IgD-negative memory B cell (primary cell): ENCODE measurements at regions not wholly inside any gene's neighbourhood (a gene's known extent, or its start where the extent isn't known, plus 50 kb on each side); places are given as distances from the start of the nearest gene placed in this dataset.
"Not testable (repeated sequence)": the region's sequence is repeated elsewhere in the genome, so short reads cannot be mapped to it uniquely, and the experiment has no call there.

Experiments used
- H3K27ac Mint-ChIP-seq, 3 donors: one replicate each; pipeline ENCODE4 v1.8.0; 2020 to 2022; ENCODE audit warnings: mild to moderate bottlenecking in 3 of 3, mixed read lengths in 3 of 3, moderate library complexity in 1 of 3
- H3K27me3 Mint-ChIP-seq: one replicate; pipeline ENCODE4 v1.8.0; 2021; ENCODE audit warnings: mixed read lengths
- H3K36me3 Mint-ChIP-seq: one replicate; pipeline ENCODE4 v1.8.0; 2020; ENCODE audit warnings: mild to moderate bottlenecking, mixed read lengths
- H3K4me1 Mint-ChIP-seq, 3 donors: one replicate each; pipeline ENCODE4 v1.8.0; 2020 to 2022; ENCODE audit warnings: mixed read lengths in 3 of 3, mild to moderate bottlenecking in 1 of 3
- H3K4me3 Mint-ChIP-seq, 4 donors: one replicate each; pipeline ENCODE4 v1.8.0; 2020 to 2022; ENCODE audit warnings: mild to moderate bottlenecking in 4 of 4, mixed read lengths in 4 of 4, moderate library complexity in 3 of 4
- H3K9me3 Mint-ChIP-seq, 3 donors: one replicate each; pipeline ENCODE4 v1.8.0; 2020 to 2021; ENCODE audit warnings: mixed read lengths in 3 of 3, mild to moderate bottlenecking in 1 of 3

DNA sequence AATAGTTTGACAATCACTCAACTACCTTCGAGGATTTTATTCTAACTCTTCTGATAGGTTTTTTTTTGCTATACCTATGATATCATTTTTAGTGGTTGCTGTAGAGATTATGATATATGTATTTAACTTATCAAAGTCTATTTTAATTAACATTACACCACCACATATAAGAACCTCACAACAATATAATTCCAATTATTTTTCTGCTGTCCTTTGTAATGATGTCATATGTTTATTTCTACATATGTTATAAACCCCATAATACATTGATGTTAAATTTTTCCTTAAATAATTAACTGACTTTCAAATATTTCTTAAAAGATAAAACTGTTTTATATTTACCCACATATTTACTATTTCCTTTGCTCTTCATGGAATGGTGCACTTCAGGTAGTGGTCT, 103.4 kb upstream of the KITLG start:
- no peaks in the 10 kb centered on the region for H3K27me3 Mint-ChIP-seq
- no peak overlapping the region for H3K27ac Mint-ChIP-seq
- H3K4me3 Mint-ChIP-seq = no peak overlapping the region
- H3K9me3 Mint-ChIP-seq = peaks cover 0 to 4% (median 3%) of the 10 kb centered on the region in 3 donors
- H3K36me3 Mint-ChIP-seq = no peaks in the 10 kb centered on the region
- no peaks in the 10 kb centered on the region for H3K4me1 Mint-ChIP-seq

DNA sequence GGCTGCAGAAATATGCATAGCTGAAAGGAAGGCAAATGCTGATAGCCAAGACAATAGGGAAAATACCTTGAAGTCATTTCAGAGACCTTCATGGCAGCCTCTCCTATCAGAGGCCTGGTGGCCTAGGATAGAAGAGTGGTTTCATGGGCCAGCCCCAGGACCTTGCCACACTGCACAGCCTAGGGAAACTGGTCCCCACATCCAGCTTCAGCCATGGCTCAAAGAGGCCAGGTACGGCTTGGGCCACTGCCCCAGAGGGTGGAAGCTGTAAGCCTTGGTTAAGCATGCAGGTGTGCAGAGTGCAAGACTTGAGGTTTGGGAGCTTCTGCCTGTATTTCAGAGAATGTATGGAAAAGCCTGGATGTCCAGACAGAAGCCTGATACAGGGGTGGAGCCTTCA, 101.0 kb upstream of the KITLG start:
- Mint-ChIP-seq H3K27ac (no peak overlapping the region), H3K27me3 (no peaks in the 10 kb centered on the region), H3K36me3 (no peaks in the 10 kb centered on the region), H3K4me1 (no peaks in the 10 kb centered on the region), H3K4me3 (no peak overlapping the region), H3K9me3 (peaks cover 0 to 4% (median 3%) of the 10 kb centered on the region in 3 donors)

- Mint-ChIP-seq H3K4me3 (no peak overlapping the region), H3K4me1 (no peaks in the 10 kb centered on the region), H3K27me3 (no peaks in the 10 kb centered on the region), H3K36me3 (no peaks in the 10 kb centered on the region), H3K9me3 (no peaks in the 10 kb centered on the region), H3K27ac (no peak overlapping the region)
These were observed 97.2 kb upstream of the KITLG start for GRCh38 chr12:88677464-88677863.

- H3K36me3 Mint-ChIP-seq, H3K27ac Mint-ChIP-seq, H3K9me3 Mint-ChIP-seq, H3K27me3 Mint-ChIP-seq, H3K4me1 Mint-ChIP-seq, H3K4me3 Mint-ChIP-seq: not testable (repeated sequence)
These were observed 87.3 kb upstream of the KITLG start for GRCh38 chr12:88667615-88668014.

- no peak overlapping the region for H3K27ac Mint-ChIP-seq
- H3K4me1 Mint-ChIP-seq = peaks cover 0 to 2% (median 0%) of the 10 kb centered on the region in 3 donors
- H3K4me3 Mint-ChIP-seq = no peak overlapping the region
- peaks cover 0 to 5% (median 0%) of the 10 kb centered on the region in 3 donors for H3K9me3 Mint-ChIP-seq
- H3K36me3 Mint-ChIP-seq = no peaks in the 10 kb centered on the region
- H3K27me3 Mint-ChIP-seq = no peaks in the 10 kb centered on the region
These were observed 84.8 kb upstream of the KITLG start for GRCh38 chr12:88665071-88665470.

GRCh38 chr12:88662961-88663360, 82.7 kb upstream of the KITLG start:
- no peak overlapping the region for H3K4me3 Mint-ChIP-seq
- peaks cover 0 to 5% (median 0%) of the 10 kb centered on the region in 3 donors for H3K9me3 Mint-ChIP-seq
- no peak overlapping the region for H3K27ac Mint-ChIP-seq
- peaks cover 0 to 2% (median 0%) of the 10 kb centered on the region in 3 donors for H3K4me1 Mint-ChIP-seq
- no peaks in the 10 kb centered on the region for H3K27me3 Mint-ChIP-seq
- no peaks in the 10 kb centered on the region for H3K36me3 Mint-ChIP-seq

DNA sequence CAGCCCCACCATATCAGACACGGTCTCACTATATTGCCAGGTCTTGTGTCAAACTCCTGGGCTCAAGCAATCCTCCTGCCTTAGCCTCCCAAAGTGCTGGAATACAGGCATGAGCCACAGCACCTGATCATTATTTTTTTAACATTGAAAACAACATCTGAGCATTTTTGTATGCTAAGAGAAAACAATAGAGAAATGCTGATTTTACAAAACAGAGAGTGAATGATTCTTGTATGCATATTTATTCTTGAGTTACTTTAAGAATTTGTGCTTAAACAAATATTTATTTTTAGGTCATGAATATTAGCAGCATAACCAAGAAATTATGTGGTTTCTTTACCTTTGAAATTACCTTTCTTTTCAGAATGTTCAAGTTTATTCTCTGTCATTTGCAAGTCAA, 81.8 kb upstream of the KITLG start:
- Mint-ChIP-seq H3K9me3 (peaks cover 0 to 5% (median 0%) of the 10 kb centered on the region in 3 donors), H3K4me3 (no peak overlapping the region), H3K4me1 (peaks cover 0 to 2% (median 0%) of the 10 kb centered on the region in 3 donors), H3K27me3 (no peaks in the 10 kb centered on the region), H3K27ac (no peak overlapping the region), H3K36me3 (no peaks in the 10 kb centered on the region)

GRCh38 chr12:88658009-88658408, 77.7 kb upstream of the KITLG start:
- Mint-ChIP-seq H3K4me1 (peaks cover 0 to 2% (median 0%) of the 10 kb centered on the region in 3 donors), H3K9me3 (peaks cover 0 to 5% (median 3%) of the 10 kb centered on the region in 3 donors), H3K36me3 (no peaks in the 10 kb centered on the region), H3K27me3 (no peaks in the 10 kb centered on the region), H3K27ac (no peak overlapping the region), H3K4me3 (no peak overlapping the region)

DNA sequence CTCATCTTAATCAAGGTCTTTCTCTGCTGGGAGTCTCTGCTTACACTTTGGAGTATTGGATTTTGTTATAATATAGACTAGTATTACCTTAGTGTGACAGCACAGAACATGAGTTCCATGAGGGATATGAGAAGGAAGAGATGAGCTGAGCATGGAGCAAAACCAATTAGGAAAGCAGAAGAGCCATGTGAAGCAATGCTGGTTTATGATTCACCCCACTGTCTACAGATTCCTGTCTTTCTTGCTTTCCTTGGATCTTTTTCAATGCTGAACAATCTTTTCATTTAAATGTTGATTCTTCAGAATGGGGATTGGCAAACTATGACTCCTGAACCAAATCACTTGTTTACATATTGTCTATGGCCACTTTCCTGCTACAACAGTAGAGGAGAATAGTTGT, 70.4 kb upstream of the KITLG start:
- H3K27me3 Mint-ChIP-seq = no peaks in the 10 kb centered on the region
- no peak overlapping the region for H3K27ac Mint-ChIP-seq
- no peak overlapping the region for H3K4me3 Mint-ChIP-seq
- H3K4me1 Mint-ChIP-seq = no peaks in the 10 kb centered on the region
- H3K9me3 Mint-ChIP-seq = peaks cover 0 to 3% (median 0%) of the 10 kb centered on the region in 3 donors
- H3K36me3 Mint-ChIP-seq = no peaks in the 10 kb centered on the region

DNA sequence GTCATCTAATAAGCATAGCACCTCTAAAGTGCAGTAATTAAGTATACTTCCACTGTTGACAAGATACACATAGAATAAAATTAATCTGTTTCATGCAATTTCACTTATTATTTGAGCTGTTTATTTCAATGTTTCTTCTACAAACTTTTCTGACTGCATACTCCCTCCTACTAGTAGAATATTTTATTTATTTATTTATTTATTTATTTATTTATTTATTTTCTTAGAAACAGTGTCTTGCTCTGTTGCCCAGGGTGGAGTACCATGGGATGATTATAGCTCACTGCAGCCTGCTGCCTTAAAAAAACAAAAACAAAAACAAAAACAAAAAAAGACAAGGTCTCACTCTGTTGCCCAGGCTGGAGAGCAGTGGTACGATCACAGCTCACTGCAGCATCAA, 68.4 kb upstream of the KITLG start:
- H3K27me3 Mint-ChIP-seq = no peaks in the 10 kb centered on the region

DNA sequence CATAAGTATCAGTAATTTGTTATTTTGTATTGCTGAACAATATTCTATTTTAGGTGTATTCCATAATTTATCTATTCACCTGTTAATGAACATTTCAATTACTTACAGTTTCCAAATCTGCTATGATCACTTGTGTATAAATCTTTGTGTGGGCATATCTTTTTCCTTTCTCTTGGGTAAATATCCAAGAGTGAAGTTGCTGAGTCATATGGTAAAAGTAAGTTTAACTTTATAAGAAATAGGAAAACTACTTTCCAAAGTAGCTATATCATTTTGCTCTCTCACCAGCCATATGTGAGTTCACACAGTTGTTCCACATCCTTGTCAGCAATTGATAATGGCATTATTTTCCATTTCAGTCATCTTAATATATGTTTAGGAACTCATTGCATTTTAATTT, 66.6 kb upstream of the KITLG start:
- H3K9me3 Mint-ChIP-seq = peaks cover 0 to 5% (median 0%) of the 10 kb centered on the region in 3 donors
- H3K27me3 Mint-ChIP-seq = no peaks in the 10 kb centered on the region
- H3K27ac Mint-ChIP-seq = no peak overlapping the region
- no peak overlapping the region for H3K4me3 Mint-ChIP-seq
- no peaks in the 10 kb centered on the region for H3K36me3 Mint-ChIP-seq
- no peaks in the 10 kb centered on the region for H3K4me1 Mint-ChIP-seq

More for the DNA sequence above, 68.4 kb upstream of the KITLG start:
- Mint-ChIP-seq H3K36me3 (no peaks in the 10 kb centered on the region), H3K4me1 (no peaks in the 10 kb centered on the region), H3K4me3 (no peak overlapping the region), H3K9me3 (peaks cover 0 to 2% (median 0%) of the 10 kb centered on the region in 3 donors), H3K27ac (no peak overlapping the region)

GRCh38 chr12:88645816-88646215, 65.5 kb upstream of the KITLG start:
- Mint-ChIP-seq H3K4me1 (no peaks in the 10 kb centered on the region), H3K27ac (no peak overlapping the region), H3K27me3 (no peaks in the 10 kb centered on the region), H3K36me3 (no peaks in the 10 kb centered on the region), H3K9me3 (peaks cover 0 to 5% (median 0%) of the 10 kb centered on the region in 3 donors), H3K4me3 (no peak overlapping the region)

- H3K9me3 Mint-ChIP-seq = peaks cover 0 to 5% (median 0%) of the 10 kb centered on the region in 3 donors
- no peaks in the 10 kb centered on the region for H3K4me1 Mint-ChIP-seq
- H3K36me3 Mint-ChIP-seq = no peaks in the 10 kb centered on the region
- no peak overlapping the region for H3K4me3 Mint-ChIP-seq
- H3K27ac Mint-ChIP-seq = no peak overlapping the region
- no peaks in the 10 kb centered on the region for H3K27me3 Mint-ChIP-seq
These were observed 64.9 kb upstream of the KITLG start for GRCh38 chr12:88644946-88645702.

DNA sequence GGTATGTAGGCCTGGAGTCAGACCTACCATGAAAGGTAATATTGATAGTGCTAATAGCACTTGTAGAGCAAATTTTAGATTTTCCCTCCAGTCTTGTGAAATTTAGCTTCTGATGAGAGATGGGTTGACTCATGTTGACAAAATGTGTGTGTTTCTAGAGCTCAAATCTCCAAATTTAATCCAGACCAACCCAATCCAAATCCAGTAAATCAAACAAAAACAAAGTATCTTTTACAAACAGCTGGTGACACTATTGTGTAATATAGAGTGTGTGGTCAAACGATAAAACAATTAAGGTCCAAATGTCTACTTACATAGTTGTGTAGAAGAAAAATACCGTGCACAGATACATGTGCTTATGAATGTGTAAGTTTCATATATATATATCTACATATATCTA, 63.4 kb upstream of the KITLG start:
- peaks cover 0 to 5% (median 0%) of the 10 kb centered on the region in 3 donors for H3K9me3 Mint-ChIP-seq
- no peaks in the 10 kb centered on the region for H3K36me3 Mint-ChIP-seq
- H3K4me1 Mint-ChIP-seq = no peaks in the 10 kb centered on the region
- H3K27me3 Mint-ChIP-seq = no peaks in the 10 kb centered on the region
- no peak overlapping the region for H3K4me3 Mint-ChIP-seq
- no peak overlapping the region for H3K27ac Mint-ChIP-seq

- no peaks in the 10 kb centered on the region for H3K36me3 Mint-ChIP-seq
- H3K4me1 Mint-ChIP-seq = no peaks in the 10 kb centered on the region
- H3K27me3 Mint-ChIP-seq = no peaks in the 10 kb centered on the region
- H3K4me3 Mint-ChIP-seq = no peak overlapping the region
- H3K27ac Mint-ChIP-seq = no peak overlapping the region
- H3K9me3 Mint-ChIP-seq = peaks cover 0 to 5% (median 0%) of the 10 kb centered on the region in 3 donors
These were observed 62.6 kb upstream of the KITLG start for GRCh38 chr12:88642675-88643431.
